Stimulated activated CD4-positive, alpha-beta T cell treated with anti-CD3 and anti-CD28 coated beads, Interleukin-15, amount 100 ng/mL, for 24 hours (primary cell): ENCODE measurements at regions not wholly inside any gene's neighbourhood (a gene's known extent, or its start where the extent isn't known, plus 50 kb on each side); places are given as distances from the start of the nearest gene placed in this dataset.
"Not testable (repeated sequence)": the region's sequence is repeated elsewhere in the genome, so short reads cannot be mapped to it uniquely, and the experiment has no call there.

Experiments
- DNase-seq: peaks from one replicate; pipeline ENCODE4 v3.0.0-alpha.2; 2020

DNA sequence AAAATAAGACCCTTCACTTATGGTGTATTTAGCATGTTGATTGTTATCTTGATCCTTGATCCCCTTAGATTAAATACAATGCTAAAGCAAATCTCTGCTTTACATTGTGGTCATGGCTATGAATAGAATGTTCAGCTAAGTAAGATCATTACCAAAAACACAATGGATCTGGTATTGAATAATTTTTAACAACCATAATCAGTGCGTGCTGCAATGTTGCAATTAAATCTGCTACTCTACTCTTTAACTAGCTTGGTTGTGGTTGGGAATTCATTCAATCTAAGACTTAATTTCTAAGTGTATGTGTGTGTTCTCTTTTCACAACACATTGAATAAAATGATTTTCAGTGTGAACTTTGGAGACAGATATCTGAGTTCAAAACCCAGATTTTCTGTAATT lies 442.5 kb upstream of the ZNF804A start:
- DNase-seq: no peak

DNA sequence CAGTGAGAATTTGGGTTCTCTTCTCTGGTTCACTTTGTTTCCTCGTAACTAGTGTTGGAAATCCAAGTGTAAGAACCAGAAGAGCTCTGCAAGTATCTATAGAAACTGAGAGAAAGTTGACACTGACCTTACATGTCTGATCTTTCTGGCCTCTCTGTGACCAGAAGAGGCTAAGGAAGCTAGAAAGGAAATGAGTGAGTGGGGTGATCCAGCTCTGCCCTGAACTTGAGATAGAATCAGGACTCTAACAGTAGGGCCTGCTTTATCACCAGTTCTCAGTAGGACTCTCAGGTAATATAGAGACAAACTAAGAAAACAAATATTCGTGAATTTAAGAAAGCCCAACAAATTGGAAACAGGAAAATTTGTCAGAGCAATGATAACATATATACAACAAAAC lies 441.2 kb upstream of the ZNF804A start:
- no peak for DNase-seq

DNA sequence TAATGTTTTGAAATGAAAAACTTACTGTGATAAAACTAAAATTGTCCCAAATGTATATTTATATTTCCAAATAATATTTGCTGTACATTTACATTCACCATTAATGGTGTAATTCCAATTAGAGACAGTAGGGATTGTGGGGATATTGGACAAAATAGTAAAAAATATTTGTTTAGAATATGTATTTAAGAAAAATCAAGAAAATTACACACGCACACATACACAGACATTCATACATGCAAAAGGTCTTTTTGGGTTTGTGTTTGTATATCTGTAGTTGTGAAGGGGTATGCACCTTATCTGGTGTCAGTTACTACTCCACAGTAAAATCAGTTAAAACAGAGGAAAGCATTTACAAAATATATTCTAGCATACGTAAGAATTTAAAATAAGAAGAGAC lies 435.9 kb upstream of the ZNF804A start:
- DNase-seq: no peak

DNA sequence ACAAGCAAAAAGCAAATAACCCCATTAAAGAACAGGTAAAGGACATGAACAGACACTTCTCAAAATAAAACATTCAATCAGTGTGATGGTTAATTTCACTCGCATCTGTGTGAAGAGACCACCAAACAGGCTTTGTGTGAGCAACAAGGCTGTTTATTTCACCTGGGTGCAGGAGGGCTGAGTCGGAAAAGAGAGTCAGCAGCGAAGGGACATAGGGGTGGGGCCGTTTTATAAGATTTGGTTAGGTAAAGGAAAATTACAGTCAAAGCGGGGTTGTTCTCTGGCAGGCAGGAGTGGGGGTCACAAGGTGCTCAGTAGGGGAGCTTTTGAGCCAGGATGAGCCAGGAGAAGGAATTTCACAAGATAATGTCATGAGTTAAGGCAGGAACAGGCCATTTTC lies 429.5 kb upstream of the ZNF804A start:
- not testable (repeated sequence) for DNase-seq

- DNase-seq: no peak
These were observed 429.0 kb upstream of the ZNF804A start for GRCh38 chr2:184169366-184169765.

DNA sequence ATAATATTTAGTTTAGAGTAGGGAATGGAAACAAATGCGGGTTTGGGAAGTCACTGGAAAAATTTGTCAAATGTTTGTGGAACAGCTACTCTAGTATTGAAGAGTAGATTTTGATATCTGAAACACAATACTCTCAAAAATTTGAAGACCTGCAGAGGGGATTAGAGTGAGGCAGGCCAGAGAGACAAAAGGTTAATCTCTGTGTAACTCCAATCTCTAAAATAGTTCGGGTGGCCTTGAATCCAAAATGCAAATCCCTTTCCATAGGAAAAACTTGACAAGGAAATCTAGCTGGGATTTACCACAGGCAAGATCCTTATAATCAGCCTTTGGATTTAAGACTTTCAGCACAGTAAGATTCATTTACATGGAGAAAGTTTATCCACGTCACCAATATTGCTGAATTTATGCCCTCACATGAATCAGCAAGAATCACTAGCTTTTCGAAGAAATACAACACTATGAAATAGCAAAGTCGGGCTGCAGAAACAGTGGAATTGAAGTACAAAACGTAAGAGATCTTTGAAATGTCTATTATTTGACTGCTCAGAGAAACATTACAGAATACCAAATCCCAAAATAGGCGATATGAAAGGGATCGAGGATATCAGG lies 423.7 kb upstream of the ZNF804A start:
- DNase-seq: no peak

DNA sequence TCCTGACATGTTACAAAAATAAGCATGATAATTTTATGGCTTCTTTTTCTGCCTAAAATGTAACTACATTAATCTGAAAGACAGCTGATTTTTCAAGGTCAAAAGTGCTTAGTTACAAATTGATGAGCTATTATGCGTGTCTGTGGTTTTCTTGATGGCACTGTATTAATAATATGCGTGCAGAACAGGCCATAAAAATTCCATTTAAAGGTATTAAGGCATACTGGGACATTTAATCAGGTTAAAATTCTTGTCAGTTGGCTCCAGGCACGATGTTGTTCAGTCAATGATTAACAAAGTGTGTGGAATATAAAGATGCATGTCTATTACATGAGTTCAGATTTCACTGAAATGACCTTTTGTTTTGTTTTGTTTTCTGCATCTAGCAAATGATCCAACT lies 420.1 kb upstream of the ZNF804A start:
- no peak for DNase-seq

- DNase-seq: no peak
These were observed 411.9 kb upstream of the ZNF804A start for GRCh38 chr2:184186436-184186835.

- no peak for DNase-seq
These were observed 410.8 kb upstream of the ZNF804A start for GRCh38 chr2:184187421-184187971.

DNA sequence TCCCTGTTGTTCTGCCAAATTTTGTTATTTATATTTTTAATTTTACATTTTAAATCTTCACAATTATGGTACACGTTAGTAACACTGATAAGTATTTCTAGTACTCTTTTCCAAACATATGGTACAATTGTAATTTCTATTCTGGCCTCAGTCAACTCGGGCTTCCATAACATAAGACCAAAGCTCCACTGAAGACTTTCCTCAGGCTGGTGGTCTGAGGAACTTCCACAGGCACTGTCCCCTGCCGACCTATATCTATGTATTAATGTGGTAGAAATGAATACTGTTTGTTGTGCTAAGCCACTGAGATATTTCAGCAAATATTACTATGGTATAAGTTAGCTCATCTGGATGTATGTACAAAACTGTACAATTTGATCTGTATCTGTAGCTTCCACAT lies 407.6 kb upstream of the ZNF804A start:
- DNase-seq: no peak

GRCh38 chr2:184192649-184193048 lies 405.7 kb upstream of the ZNF804A start:
- DNase-seq: no peak

DNA sequence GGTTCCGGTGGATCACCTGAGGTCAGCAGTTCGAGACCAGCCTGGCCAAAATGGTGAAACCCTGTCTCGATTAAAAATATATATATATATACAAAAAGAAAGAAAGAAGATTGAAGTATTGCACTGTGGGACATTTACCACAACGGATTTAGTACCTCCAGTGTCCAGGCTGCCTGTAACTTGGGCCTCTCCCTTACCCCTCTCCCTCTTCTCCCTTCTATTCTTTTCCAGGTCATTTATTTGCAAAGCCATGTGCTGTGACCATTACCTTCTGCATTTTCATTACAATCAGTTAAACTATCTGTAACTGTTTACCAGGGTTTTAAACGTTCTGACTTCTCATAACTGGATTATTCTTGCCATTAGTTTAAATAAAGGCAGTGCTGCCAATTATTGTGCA lies 400.9 kb upstream of the ZNF804A start:
- no peak for DNase-seq

DNA sequence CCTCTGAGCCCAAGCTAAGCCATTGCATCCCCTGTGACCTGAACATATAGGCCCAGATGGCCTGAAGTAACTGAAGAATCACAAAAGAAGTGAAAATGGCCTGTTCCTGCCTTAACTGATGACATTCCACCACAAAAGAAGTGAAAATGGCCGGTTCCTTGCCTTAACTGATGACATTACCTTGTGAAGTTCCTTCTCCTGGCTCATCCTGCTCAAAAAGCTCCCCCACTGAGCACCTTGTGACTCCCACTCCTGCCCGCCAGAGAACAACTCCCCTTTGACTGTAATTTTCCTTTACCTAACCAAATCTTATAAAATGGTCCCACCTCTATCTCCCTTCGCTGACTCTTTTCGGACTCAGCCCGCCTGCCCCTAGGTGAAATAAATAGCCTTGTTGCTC lies 399.5 kb upstream of the ZNF804A start:
- not testable (repeated sequence) for DNase-seq

DNA sequence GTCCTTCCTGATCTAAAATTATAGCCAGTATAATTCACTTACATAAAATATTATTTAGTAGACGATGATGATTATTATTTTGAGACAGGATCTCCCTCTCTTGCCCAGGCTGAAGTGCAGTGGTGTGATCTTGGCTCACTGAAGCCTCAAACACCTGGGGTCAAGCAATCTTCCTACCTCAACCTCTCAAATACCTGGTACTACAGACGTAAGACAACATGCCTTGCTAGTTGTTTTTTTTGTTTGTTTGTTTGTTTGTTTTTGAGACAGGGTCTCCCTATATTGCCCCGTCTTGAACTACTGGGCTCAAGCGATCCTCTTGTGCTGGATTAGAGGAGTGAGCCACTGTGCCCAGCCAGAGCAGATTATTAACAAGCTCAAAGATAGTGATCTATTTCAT lies 399.1 kb upstream of the ZNF804A start:
- no peak for DNase-seq

GRCh38 chr2:184201246-184201645 lies 397.1 kb upstream of the ZNF804A start:
- no peak for DNase-seq

GRCh38 chr2:184203661-184204060 lies 394.7 kb upstream of the ZNF804A start:
- no peak for DNase-seq

GRCh38 chr2:184205048-184205596 lies 393.2 kb upstream of the ZNF804A start:
- no peak for DNase-seq

DNA sequence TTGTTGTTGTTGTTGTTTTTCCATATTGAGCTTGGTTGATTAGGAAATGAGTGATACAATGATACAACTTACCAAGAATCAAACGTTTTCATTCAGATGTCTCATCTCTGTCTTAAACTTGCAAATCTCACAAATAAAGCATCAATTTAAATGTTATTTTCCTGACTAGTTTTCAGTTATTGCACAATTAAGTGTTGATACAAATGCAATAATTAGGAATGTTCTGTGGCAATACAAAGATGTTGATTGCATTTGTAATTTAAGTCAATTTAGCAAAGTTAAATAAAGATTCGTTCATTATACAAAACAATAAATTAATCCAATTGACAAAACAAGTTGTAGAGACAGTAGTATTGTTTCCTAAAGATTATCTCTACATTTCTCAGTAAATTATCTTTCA lies 392.3 kb upstream of the ZNF804A start:
- DNase-seq: no peak

DNA sequence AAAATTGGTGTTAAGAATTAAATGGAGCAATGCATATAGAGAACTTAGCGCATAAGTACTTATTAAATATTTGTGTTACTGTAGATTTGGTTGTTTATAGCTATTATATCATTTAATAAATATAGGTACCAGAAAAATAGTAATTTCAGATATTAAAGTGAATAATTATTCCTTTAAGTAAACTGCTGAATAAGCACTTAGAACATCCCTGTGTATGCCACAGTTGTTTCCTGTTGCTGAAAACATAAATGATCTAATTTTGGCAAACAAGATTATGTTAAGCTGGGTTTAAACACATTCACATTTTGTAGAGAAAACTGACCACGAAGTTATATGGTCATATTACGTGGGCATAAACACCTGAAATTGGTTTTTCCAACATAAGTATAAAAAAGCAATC lies 388.0 kb upstream of the ZNF804A start:
- no peak for DNase-seq

DNA sequence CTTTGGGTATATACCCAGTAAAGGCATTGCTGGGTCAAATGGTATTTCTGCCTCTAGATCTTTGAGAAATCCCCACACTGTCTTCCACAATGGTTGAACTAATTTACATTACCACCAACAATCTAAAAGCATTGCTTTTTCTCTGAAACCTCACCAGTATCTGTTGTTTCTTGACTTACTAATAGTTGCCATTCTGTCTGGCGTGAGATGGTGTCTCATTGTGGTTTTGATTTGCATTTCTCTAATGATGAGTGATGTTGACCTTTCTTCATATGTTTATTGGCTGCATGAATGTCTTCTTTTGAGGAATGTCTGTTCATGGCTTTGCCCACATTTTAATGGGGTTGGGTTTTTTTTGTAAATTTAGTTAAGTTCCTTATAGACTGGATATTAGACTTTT lies 382.6 kb upstream of the ZNF804A start:
- DNase-seq: no peak

GRCh38 chr2:184256611-184257010 lies 341.7 kb upstream of the ZNF804A start:
- no peak for DNase-seq

DNA sequence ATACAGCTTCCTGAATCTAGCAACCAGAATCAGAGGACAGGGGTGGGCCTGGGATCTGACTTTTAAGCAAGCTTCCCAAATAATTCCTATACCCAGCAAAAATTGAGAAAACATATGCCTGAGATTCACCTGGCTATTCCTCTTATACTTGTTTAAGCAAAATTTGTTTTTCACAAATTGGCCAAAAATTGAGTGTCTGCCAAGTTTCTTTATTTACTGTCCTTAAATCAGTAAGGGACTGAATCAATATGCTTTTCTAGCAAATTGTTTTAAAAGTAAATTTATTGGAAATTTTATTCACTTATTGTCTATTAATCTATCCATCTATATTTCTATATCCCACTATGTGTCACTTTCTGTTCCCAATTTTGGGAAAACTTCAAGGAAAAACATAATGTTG lies 337.0 kb upstream of the ZNF804A start:
- DNase-seq: no peak

DNA sequence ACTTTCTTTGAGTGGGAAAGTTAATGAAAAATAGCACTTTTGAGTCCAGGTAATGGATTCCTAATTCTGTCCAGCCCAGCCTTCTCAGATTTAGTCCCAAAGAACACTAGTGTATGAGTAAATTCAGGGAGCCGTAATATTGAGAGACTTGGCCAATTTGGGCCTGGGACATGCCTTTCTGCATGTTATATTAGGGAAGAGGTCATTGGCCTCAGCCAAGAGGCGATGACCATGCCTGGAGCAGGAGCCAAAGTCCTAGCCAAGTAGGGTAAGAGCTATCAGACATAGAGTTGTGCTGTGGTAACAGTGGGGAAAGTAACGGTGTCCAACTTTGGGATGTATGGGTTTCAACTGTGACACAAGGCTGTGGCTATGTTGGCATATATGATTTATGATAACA lies 336.5 kb upstream of the ZNF804A start:
- DNase-seq: no peak

DNA sequence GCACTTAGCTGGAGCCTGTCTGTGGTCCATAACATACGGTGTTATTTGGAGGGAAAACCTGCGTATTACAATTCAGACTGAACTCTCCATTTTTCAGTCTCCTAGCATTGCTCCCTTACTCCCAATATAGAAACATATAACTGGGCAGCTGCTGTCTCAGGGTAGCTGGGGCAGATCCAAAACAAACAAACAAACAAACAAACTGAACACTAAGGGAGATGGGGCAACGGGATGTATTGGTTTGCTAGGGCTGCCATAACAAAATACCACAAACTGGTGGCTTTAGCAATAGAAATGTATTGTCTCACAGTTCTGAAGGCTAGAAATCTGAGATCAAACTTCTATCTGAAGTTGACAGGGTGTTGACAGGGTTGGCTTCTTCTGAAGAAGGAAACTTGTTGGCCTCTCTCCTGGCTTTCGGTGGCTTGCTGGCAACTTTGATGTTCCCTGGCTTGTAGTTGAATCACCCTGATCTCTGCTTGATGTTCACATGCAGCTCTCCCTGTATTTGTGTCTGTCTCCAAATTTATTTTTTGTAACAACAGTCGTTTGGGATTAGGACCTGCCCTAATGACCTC lies 329.3 kb upstream of the ZNF804A start:
- no peak for DNase-seq

DNA sequence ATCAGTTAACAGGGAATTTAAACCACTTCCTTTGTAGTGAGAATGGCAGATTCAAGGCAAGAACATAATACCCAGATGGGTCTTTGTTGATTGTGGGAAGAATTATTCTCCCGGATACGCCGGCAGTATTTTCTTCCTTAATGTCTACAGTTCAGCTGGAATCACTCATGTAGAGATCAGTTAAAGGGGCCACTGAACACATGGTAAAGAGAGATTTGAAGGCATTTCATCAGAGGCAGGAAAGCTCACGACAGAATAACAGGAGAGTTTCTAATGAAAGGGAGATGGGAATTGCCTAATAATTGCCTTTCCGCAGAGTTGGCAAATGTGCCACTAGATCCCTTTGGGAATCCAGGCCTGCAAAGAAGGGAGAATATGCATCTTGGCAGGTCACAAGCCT lies 327.7 kb upstream of the ZNF804A start:
- no peak for DNase-seq
